ENCODE measurements at regions not wholly inside any gene's neighbourhood (a gene's known extent, or its start where the extent isn't known, plus 50 kb on each side); places are given as distances from the start of the nearest gene placed in this dataset.
A peak's percentile ranks its signal among the peaks of the same experiment; 100 is the strongest.

- no peak for DNase-seq
Measured at GRCh38 chr10:78754269-78755062, 314.3 kb upstream of the ZMIZ1 start.

- DNase-seq, result no peak
Measured at GRCh38 chr10:78755063-78755701, 313.6 kb upstream of the ZMIZ1 start.

- DNase-seq, result no peak
Measured at GRCh38 chr10:78755877-78756455, 312.8 kb upstream of the ZMIZ1 start.

- peak; percentile 52 for DNase-seq
Measured at GRCh38 chr10:78756604-78757343, 312.0 kb upstream of the ZMIZ1 start.

GRCh38 chr10:78757344-78757925 lies 311.3 kb upstream of the ZMIZ1 start:
- DNase-seq, result no peak

- no peak for DNase-seq
Measured at GRCh38 chr10:78758176-78758575, 310.6 kb upstream of the ZMIZ1 start.

- DNase-seq, result no peak
Measured at GRCh38 chr10:78759456-78760120, 309.2 kb upstream of the ZMIZ1 start.

GRCh38 chr10:78760463-78761310 lies 308.1 kb upstream of the ZMIZ1 start:
- DNase-seq, result no peak

- DNase-seq, result no peak
Measured at GRCh38 chr10:78761311-78761781, 307.4 kb upstream of the ZMIZ1 start.

GRCh38 chr10:78762086-78762630 lies 306.6 kb upstream of the ZMIZ1 start:
- DNase-seq, result no peak

GRCh38 chr10:78763234-78763633 lies 305.5 kb upstream of the ZMIZ1 start:
- no peak for DNase-seq

GRCh38 chr10:78763651-78764395 lies 304.9 kb upstream of the ZMIZ1 start:
- DNase-seq, result peak; percentile 73

- no peak for DNase-seq
Measured at GRCh38 chr10:78764436-78764835, 304.3 kb upstream of the ZMIZ1 start.

- no peak for DNase-seq
Measured at GRCh38 chr10:78764846-78765430, 303.8 kb upstream of the ZMIZ1 start.

- no peak for DNase-seq
Measured at GRCh38 chr10:78765726-78766335, 302.9 kb upstream of the ZMIZ1 start.

- DNase-seq, result no peak
Measured at GRCh38 chr10:78766603-78767002, 302.2 kb upstream of the ZMIZ1 start.

GRCh38 chr10:78768041-78768835 lies 300.5 kb upstream of the ZMIZ1 start:
- no peak for DNase-seq

- DNase-seq, result no peak
Measured at GRCh38 chr10:78768876-78769275, 299.9 kb upstream of the ZMIZ1 start.

GRCh38 chr10:78769526-78769925 lies 299.2 kb upstream of the ZMIZ1 start:
- no peak for DNase-seq
